Dedifferentiated amniotic fluid mesenchymal stem cell (primary cell): ENCODE measurements at regions not wholly inside any gene's neighbourhood (a gene's known extent, or its start where the extent isn't known, plus 50 kb on each side); places are given as distances from the start of the nearest gene placed in this dataset.
A peak's percentile ranks its signal among the peaks of the same experiment; 100 is the strongest.
"Not testable (repeated sequence)": the region's sequence is repeated elsewhere in the genome, so short reads cannot be mapped to it uniquely, and the experiment has no call there.

Source experiments
- DNase-seq: peaks from one replicate; pipeline ENCODE4 v3.0.0-alpha.2; 2016; ENCODE audit errors: extremely low spot score

DNA sequence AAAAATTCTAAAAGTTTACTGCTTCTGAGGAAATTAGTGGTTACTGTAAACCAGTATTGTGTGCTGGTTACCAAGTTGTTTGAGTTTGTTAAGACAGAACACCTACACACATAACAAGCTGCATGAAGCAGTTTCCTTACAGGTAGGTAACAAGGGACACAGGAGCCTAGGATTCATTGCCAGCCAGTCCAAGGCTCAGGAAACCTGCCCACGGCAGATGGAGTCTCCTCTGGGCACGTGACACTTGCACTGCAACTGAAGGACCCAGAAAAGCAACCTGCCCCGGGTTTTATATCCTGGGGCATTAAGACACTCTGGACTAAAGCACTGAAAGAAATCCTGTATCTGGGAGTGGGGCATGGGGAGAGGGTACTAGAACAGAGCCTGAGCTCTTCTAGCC is 639.3 kb downstream of the ADCYAP1 start:
- no peak for DNase-seq

DNA sequence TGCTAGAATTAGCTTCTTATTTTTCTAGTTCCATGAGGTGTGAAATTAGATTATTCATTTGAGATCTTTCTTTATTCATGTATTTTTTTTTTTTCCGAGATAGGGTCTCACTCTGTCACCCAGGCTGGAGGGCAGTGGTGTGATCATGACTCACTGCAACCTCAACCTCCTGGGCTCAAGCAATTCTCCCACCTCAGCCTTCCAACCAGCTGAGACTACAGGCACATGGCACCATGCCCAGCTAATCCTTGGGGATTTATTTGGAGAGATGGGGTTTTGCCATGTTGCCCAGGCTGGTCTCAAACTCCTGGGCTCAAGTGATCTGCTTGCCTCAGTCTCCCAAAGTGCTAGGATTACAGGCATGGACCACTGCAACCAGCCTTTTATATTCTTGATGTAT is 653.0 kb downstream of the ADCYAP1 start:
- not testable (repeated sequence) for DNase-seq

DNA sequence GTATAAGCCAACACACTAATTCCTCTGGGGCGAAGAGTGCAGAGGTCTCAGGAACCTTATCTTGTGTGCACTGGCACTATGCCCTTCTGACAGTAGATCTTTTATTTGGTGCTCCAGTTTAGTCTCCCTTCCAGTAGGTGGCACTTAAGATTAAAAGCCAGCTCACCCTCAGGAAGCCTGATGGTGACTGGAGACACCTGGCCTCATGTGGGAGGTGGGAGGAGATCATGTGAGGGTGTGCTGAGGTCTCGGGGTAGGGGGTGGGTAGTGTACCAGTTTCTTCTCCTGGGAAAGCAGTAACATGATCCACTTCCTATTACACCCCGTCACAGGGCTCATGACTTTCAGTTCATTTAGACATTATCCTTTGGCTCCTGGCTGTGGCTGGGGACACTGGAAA is 654.9 kb downstream of the ADCYAP1 start:
- DNase-seq, result no peak

DNA sequence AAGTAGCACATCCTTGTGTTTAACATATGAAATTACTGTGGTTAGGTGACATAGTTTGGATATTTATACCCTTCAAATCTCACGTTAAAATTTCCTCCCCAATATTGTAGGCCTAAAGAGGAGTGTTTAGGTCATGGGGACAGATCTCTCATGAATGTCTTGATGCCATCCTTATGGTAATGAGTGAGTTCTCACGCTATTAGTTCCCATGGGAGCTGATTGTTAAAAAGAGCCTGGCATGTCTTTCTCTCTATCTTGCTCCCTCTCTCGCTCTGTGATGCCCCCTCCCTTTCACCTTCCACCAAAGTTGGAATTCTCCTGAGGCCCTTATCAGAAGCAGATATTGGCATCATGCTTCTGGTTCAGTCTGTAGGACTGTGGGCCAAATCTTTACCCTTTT is 660.1 kb downstream of the ADCYAP1 start:
- no peak for DNase-seq

DNA sequence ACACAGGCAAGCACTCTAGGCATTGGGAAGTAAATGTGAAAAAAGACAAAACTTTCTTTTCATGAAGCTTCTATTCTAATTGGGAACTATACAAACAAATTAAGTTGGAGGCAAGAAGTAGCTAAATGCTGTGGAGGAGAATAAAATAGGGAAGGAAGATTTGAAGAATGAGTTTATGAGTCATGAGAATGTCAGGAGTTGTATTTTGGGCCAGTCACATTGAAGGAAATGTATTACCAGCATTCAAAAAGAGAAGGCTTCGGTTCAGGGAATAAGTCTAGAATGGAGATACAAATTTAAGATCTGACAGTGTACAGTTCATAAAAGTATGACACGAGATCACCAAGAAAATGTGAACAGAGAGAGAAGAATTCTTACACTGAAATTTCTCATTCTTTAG is 666.5 kb downstream of the ADCYAP1 start:
- no peak for DNase-seq

DNA sequence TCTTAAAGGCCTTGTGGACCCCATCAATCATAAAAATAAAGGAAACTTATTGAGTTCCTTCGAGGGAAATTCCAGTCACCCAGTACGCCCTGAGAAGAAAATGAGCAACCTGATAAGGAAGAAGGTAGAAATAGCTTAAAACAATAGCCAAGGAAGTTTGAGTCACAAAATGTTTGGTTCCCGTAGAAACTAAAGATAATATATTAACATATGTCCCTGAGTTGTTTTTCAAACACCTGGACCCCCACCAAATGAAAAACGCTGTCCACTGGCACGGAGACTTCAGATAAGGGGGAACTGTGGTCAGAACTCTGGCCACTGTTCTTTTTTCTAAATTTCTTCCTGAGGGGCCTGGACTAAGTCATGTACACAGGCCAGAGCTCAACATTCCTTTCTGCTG is 669.1 kb downstream of the ADCYAP1 start:
- DNase-seq, result no peak

DNA sequence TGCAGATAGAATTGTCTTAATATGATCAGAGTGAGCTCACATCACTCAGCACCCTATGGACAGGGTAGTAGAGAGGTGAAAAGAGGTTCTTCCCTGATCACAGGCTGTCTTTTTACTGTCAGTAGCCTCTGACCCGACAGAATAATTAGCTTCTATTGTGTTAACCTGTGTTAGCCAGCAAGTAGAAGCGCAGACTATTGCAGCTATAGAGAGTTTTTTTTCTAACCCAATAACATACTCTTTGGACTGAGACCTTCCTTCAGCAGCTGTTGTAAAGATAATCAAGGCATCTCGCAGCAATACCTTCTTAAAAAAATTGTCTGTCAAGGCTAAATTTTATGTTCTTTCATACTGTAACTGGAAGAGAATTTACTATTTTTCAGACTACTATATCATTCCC is 670.4 kb downstream of the ADCYAP1 start:
- no peak for DNase-seq

DNA sequence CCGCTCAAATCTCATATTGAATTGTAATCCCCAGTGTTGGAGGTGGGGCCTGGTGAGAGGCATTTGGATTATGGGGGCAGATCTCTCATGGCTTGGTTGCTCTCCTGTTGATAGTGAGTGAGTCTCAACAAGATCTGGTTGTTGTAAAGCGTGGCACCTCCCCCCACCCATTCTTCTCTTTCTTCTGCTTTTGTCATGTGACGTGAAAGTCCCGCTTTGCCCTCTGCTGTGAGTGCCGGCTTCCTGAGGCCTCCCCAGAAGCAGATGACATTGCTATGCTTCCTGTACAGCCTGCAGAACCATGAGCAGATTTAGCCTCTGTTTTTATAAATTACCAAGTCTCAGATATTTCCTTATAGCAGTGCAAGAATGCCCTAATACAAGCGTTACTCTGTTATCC is 673.8 kb downstream of the ADCYAP1 start:
- no peak for DNase-seq

DNA sequence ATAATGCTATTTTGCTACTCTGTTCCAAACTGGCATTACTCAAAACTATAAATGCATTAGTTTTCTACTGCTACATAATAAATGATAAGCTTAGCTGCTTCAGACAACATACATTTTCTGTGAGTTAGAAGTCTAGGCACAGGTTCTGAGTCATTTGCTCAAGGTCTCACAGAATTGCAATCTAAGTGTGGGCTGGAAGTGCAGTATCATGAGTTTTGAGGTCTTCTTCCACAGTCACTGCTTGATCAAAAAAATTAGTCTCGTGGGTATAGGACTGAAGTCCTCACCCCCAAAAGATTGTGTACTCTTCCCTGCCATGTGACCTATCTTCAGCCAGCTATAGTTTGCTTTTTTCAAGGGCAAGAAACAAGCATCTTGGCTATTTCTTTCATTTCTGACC is 676.9 kb downstream of the ADCYAP1 start:
- no peak for DNase-seq

DNA sequence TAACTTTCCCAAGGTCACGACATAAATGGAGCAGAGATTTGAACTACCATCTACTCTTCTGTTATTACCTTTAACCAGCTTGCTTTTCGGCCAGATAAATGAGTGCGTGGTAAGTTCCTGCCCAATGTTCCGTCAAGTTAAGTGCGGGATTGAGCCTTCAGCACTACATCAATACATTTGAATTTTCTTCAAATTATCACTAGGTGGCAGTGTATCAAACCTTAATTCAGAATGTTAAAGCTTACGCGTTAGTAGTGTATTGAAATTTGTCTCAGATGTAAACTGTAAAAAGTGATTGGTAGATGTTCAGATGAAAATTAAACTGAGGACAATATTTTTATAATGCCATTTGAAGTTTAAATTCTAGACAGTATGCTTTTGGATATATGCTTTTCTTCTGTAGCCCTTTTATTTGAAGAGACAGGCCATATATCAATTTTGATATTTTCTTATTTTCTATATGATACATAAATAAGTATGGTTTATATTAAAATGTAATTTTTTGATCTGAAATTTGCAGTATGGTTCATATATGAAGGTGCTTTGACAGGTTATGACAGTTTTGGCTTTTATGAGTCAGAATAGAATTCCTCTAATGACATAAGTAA is 681.3 kb downstream of the ADCYAP1 start:
- peak; percentile 57 for DNase-seq

DNA sequence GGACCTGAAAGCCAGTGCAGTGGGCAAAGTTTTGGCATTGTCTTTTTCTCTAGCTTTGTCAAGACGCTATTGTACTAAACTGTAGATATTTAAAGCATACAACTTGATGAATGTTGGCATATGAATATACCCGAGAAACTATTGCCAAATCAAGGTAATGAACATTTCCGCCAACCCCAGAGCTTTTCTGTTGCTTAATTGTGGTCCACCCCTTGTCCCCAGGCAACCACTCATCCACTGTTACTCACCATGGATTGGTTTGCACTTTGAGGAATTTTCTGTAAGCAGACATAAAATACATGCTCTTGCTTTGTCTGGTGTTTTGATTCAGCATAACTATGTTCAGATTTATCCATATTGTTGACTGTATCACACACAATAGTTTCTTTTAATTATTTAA is 688.4 kb downstream of the ADCYAP1 start:
- DNase-seq, result no peak

DNA sequence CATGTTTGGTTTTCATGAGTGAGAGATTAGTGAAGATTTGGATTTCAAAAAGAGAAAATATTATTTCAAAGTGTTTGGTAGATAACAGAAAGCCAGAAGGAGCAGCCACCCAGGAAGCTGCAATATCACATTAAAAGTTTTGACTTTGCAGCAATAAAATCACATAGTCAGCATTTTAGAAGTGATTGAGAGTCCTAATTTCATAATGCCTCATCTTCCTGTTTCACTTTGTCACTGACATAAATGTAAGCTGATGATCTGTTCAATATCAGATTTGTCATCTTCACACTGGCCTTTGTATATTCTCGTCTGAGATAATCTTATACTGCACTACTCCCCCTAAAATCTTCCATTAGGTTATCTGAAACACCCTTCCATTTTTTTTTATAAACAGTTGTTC is 690.5 kb downstream of the ADCYAP1 start:
- no peak for DNase-seq

DNA sequence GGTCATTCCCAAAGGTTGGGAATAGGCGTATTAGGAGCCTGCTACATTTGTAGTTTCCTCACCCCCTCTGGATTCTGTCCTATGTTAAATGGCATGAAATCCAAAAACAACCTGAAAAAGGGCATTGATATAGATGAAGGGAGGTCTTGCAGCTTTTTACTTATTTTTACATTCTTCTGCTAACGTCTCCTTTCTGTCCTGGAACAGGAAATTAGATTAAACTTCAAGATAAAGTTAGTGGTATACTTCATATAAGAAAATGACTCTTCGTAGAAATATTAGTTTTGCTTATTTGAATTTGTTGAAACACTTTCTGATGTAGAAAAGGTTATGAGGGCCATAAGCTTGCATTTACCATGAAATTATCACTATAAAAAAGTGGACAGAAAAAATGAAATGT is 694.5 kb downstream of the ADCYAP1 start:
- no peak for DNase-seq

DNA sequence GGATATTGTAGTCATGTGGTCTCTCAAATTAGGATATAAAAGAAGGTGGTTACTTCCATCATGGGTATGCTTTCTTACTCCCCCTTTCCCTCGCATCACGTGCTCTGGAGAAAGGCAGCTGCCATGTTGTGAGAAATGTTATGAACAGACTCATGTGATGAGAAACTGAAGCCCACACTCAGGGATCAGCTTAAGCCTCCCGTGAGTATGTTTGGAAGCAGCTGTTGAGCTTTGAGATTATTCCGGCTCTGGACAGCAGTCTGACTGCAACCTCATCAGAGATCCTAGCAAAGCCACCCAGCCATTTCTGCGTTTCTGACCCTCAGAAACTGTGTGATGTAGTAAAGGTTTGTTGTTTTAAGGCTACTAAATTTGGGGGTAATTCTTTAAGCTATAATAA is 700.1 kb downstream of the ADCYAP1 start:
- DNase-seq, result no peak

DNA sequence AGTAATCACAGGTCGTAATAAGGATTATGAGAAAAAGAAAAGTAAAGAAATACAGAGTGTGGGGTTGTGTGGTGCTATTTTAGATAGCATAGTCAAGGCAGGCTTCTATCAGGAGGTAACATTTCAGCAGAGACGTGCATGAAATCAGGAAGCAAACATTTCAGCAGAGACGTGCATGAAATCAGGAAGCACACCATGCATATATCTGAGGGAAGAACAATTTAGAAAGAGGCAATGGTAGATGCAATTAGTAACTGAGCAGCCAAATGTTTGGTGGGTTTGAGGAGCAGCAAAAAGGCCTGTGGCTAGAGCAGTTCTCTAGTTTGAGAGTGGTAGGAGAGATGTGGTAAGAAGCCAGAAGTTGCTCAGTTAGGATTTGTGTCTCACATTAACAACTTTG is 713.7 kb downstream of the ADCYAP1 start:
- DNase-seq, result no peak

DNA sequence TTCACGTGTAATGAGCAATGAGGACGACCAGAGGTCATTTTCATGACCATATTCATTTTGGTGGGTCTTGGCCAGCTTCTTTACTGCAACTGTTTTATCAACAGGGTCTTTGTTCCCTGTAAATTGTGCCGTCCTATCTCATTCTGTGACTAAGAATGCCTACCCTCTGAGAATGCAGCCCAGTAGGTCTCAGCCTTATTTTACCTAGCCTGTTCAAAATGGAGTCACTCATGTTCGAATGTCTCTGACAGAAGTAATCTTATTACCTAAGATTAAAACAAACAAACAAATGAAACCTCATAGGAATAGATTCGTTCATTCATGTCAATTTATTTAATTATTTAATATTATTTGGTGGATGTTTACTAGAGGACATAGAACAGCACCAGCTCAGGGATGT is 714.8 kb downstream of the ADCYAP1 start:
- no peak for DNase-seq

DNA sequence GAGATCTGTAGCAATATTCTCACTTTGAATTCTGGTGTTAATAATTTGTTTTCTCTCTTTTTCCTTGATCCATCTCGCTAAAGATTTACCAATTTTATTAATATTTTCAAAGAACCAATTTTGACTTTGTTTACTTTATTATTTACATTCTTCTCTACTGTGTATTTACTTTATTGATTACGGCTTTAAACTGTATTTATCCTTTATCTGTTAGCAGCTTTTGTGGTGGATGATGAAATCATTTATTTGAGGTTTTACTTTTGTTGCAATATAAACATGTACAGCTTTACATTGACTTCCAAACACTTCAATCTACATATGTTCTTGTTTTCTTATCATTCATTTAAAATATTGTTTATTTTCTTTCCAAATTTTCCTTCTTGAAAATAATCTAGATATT is 719.9 kb downstream of the ADCYAP1 start:
- no peak for DNase-seq

DNA sequence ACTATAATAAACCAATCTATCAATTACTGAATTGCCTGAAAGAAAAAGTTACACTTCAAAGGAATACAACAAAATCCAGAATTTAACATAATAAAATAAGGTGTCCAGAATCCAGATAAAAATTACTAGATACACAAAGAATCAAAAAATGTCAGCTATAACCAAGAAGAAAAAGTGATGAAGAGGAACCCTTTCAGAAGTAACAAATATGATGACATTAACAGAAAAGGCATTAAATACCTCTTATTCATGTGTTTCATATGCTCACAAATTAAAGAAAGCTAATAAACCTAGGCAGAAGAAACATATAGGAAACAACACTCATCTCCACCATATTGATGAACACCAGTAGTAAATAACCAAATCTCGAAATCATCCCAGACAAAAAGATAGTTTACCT is 722.8 kb downstream of the ADCYAP1 start:
- no peak for DNase-seq

DNA sequence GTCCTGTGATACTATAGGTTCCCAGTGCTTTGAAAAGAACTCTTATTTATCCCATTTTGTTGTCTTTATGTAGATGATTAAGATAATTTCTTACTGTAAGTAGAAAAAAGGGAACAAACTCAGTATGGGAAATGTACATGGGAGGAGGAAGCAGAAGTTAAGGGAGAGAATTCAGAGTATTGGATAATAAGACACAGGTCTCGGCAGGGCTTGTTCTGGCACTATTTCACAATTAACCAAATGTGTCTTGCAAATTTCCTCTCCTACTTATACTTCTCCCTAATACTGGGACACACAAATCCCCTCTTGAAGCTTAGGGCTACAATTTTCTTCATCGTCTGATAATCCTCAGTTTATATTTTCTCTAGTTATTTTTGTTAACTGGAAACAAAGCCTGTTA is 744.0 kb downstream of the ADCYAP1 start:
- no peak for DNase-seq

DNA sequence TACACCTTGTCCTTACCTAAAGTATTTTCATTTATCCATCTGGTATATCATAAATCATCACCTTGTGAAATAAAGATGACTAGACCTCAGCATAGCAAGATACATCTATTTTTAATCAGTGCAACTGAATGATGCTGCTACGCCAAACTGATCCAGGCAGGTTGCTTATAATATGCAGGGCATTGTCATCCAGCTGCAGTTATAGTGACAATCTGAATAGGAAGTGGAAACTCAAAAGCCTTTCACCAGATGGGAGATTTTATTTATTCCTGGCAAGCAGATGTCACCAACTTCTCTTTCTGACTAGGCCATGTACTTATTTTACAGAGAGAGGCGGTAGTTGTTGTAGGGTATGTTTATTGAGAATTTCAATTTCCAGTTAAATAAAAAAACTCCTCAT is 747.3 kb downstream of the ADCYAP1 start:
- no peak for DNase-seq

DNA sequence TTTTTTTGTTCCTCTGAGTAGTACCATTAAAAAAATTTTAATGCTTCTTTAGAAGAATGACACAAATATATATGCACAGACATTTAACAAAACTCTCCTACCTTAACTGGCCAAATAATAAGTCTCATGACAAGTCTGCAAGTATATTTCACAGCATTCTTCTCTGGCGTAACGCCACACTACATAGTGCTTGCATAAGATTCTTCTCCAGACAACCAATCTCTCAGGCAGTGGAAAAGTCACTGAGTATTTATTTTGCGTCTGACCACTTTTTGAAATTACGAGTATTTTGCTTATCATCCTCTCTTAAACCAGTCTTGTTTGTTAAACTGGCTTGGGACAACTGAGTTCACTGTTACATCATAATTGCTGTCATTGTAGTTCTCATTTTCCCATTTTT is 749.2 kb downstream of the ADCYAP1 start:
- DNase-seq, result no peak

DNA sequence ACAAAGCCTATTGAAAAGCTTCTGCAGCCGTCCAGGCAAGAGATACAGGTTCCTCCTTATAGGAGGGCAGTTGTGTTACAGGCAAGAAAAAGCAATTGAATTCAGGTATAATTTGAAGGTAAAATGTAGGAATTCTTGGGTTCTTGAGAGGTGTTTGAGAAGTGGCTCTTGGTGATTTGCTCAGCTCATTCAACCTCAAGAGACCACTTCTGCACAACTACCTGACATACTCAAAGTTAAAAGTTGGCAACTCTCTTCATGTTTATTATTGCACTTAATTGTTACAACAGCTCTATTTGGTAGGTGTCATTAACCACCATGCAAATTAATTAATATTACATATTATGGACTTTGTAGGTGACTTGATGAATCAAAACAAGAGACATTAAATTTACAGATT is 753.2 kb downstream of the ADCYAP1 start:
- no peak for DNase-seq

DNA sequence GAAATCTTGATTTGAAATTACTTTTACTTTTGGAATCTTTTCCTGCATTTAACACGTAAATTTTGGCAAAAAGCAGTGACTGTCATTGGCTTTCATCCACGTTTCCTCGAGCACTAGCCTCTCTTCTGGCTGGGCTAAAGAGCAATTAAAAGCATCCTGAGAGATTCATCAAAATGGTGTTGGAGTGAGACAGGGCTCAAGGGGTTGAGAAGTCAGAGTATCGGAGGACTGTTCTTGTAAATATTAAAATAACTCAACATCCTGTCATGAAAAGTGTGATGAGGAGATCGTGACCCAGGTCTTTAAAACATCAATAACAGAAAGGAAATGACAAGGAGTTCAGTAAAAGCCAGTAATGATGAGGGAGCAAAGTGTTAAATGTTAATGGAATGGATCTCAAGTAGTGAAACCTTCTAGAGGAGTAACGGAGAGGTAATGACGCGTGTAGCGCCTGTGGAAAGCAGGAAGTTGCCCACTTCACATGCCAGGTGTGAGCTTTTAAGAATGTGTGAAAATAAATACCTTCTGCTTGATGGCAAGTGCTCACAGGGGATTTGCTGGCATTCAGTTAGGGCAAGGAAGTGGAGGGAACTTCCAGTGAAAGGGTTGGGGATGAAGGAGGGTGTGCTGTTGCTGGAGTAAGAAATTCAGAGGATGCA is 754.4 kb downstream of the ADCYAP1 start:
- no peak for DNase-seq
